IMR-90 (cell line): ENCODE measurements at regions not wholly inside any gene's neighbourhood (a gene's known extent, or its start where the extent isn't known, plus 50 kb on each side); places are given as distances from the start of the nearest gene placed in this dataset.

Experiments
- BHLHE40 ChIP-seq: fragments of 150-350 bp; IDR thresholded peaks from 2 replicates; pipeline ENCODE4 v1.6.1; 2016; ENCODE audit warnings: mild to moderate bottlenecking, low read depth, low read length
- CTCF ChIP-seq: conservative IDR thresholded peaks from 2 replicates; pipeline ENCODE4 v1.5.1; 2012; ENCODE audit warnings: mild to moderate bottlenecking, low read depth, low read length, improper control_type of control experiment
- ELK1 ChIP-seq: fragments of 150-350 bp; IDR thresholded peaks from 2 replicates; pipeline ENCODE4 v1.6.1; 2016; ENCODE audit warnings: low read depth, mild to moderate bottlenecking, low read length, moderate library complexity, borderline replicate concordance
- FOS ChIP-seq: fragments of 150-350 bp; IDR thresholded peaks from 2 replicates; pipeline ENCODE4 v1.6.1; 2016; ENCODE audit warnings: low read depth, low read length
- MAZ ChIP-seq: IDR thresholded peaks from 2 replicates; pipeline ENCODE4 v1.6.1; 2012; ENCODE audit warnings: low read depth, mild to moderate bottlenecking, low read length, improper control_type of control experiment, moderate library complexity, borderline replicate concordance
- MXI1 ChIP-seq: IDR thresholded peaks from 2 replicates; pipeline ENCODE4 v1.6.1; 2012; ENCODE audit warnings: low read depth, mild to moderate bottlenecking, low read length, moderate library complexity, borderline replicate concordance
- NFE2L2 ChIP-seq: fragments of 150-350 bp; IDR thresholded peaks from 2 replicates; pipeline ENCODE4 v1.6.1; 2016; ENCODE audit warnings: low read depth, mild to moderate bottlenecking, low read length
- POLR2A ChIP-seq: IDR thresholded peaks from 2 replicates; pipeline ENCODE4 v1.6.1; 2012; ENCODE audit warnings: mild to moderate bottlenecking, low read depth, low read length
- RAD21 ChIP-seq: IDR thresholded peaks from 2 replicates; pipeline ENCODE4 v1.6.1; 2012; ENCODE audit warnings: low read length, improper control_type of control experiment
- RFX5 ChIP-seq: IDR thresholded peaks from 2 replicates; pipeline ENCODE4 v1.8.0; 2012; ENCODE audit warnings: low read depth, mild to moderate bottlenecking, low read length, moderate library complexity
- SMC3 ChIP-seq: fragments of 150-350 bp; IDR thresholded peaks from 2 replicates; pipeline ENCODE4 v1.6.1; 2016; ENCODE audit warnings: low read depth, mild to moderate bottlenecking, antibody characterized with exemption, low read length, moderate library complexity
- USF2 ChIP-seq: fragments of 150-350 bp; IDR thresholded peaks from 2 replicates; pipeline ENCODE4 v1.6.1; 2017; ENCODE audit warnings: mild to moderate bottlenecking, antibody characterized with exemption, low read length, low read depth

- TF ChIP-seq POLR2A: no peak
- no peak for TF ChIP-seq CTCF
- TF ChIP-seq ELK1: no peak
- TF ChIP-seq USF2: no peak
- TF ChIP-seq MXI1: no peak
- TF ChIP-seq FOS: no peak
- no peak for TF ChIP-seq SMC3
- TF ChIP-seq RAD21: no peak
- no peak for TF ChIP-seq RFX5
- TF ChIP-seq MAZ: no peak
- no peak for TF ChIP-seq NFE2L2
- no peak for TF ChIP-seq BHLHE40
Measured at GRCh38 chr6:88263591-88263990, 97.4 kb upstream of the CNR1 start.
